ENCODE measurements at regions not wholly inside any gene's neighbourhood (a gene's known extent, or its start where the extent isn't known, plus 50 kb on each side); places are given as distances from the start of the nearest gene placed in this dataset.

GRCh38 chrX:149346306-149346705 is 158.8 kb downstream of the IDS start:
- TF ChIP-seq CTCF (IDR thresholded peaks at IDR 0.05; ENCODE audit: low read depth, low read length): no peak
- no peak for TF ChIP-seq EZH2phosphoT487 (IDR thresholded peaks at IDR 0.05; ENCODE audit: low read depth)
